ENCODE measurements at regions not wholly inside any gene's neighbourhood (a gene's known extent, or its start where the extent isn't known, plus 50 kb on each side); places are given as distances from the start of the nearest gene placed in this dataset.
"Not testable (repeated sequence)": the region's sequence is repeated elsewhere in the genome, so short reads cannot be mapped to it uniquely, and the experiment has no call there.

GRCh38 chr7:128561116-128561722 lies 84.7 kb downstream of the METTL2B start:
- intact Hi-C loops (cut with micrococcal nuclease), result not testable (repeated sequence)

GRCh38 chr7:128562795-128563194 lies 86.2 kb downstream of the METTL2B start:
- intact Hi-C loops (cut with micrococcal nuclease), result not testable (repeated sequence)

- intact Hi-C loops (cut with micrococcal nuclease), result not testable (repeated sequence)
Observed at GRCh38 chr7:128564123-128564700, 87.7 kb downstream of the METTL2B start.

- intact Hi-C loops (cut with micrococcal nuclease), result not testable (repeated sequence)
Observed at GRCh38 chr7:128564932-128565864, 88.7 kb downstream of the METTL2B start.

- intact Hi-C loops (cut with micrococcal nuclease), result not testable (repeated sequence)
Observed at GRCh38 chr7:128575277-128575676, 96.8 kb upstream of the GARIN1A start.

GRCh38 chr7:128576953-128577352 lies 95.1 kb upstream of the GARIN1A start:
- intact Hi-C loops (cut with micrococcal nuclease), result not testable (repeated sequence)

GRCh38 chr7:128579843-128580242 lies 92.2 kb upstream of the GARIN1A start:
- intact Hi-C loops (cut with micrococcal nuclease), result not testable (repeated sequence)

GRCh38 chr7:128581100-128581499 lies 91.0 kb upstream of the GARIN1A start:
- intact Hi-C loops (cut with micrococcal nuclease), result not testable (repeated sequence)

GRCh38 chr7:128581825-128582561 lies 90.1 kb upstream of the GARIN1A start:
- intact Hi-C loops (cut with micrococcal nuclease), result not testable (repeated sequence)

- intact Hi-C loops (cut with micrococcal nuclease), result not testable (repeated sequence)
Observed at GRCh38 chr7:128586715-128587114, 85.4 kb upstream of the GARIN1A start.

- intact Hi-C loops (cut with micrococcal nuclease), result no loop called here
Observed at GRCh38 chr7:128591705-128592104, 80.4 kb upstream of the GARIN1A start.

- intact Hi-C loops (cut with micrococcal nuclease), result not testable (repeated sequence)
Observed at GRCh38 chr7:128592209-128592608, 79.9 kb upstream of the GARIN1A start.

GRCh38 chr7:128594061-128594460 lies 78.0 kb upstream of the GARIN1A start:
- intact Hi-C loops (cut with micrococcal nuclease), result not testable (repeated sequence)

- intact Hi-C loops (cut with micrococcal nuclease), result not testable (repeated sequence)
Observed at GRCh38 chr7:128596336-128597128, 75.6 kb upstream of the GARIN1A start.

GRCh38 chr7:128598946-128599345 lies 73.1 kb upstream of the GARIN1A start:
- intact Hi-C loops (cut with micrococcal nuclease), result not testable (repeated sequence)

GRCh38 chr7:128608678-128609421 lies 63.2 kb upstream of the GARIN1A start:
- intact Hi-C loops (cut with micrococcal nuclease), result loop anchor here (1.0 to 5.0 kb wide), 4 partner anchors 128 to 482 kb away; partner anchors contain the start of genes CALU and METTL2B

GRCh38 chr7:128613366-128613765 lies 58.7 kb upstream of the GARIN1A start:
- intact Hi-C loops (cut with micrococcal nuclease), result not testable (repeated sequence)

- intact Hi-C loops (cut with micrococcal nuclease), result not testable (repeated sequence)
Observed at GRCh38 chr7:128614812-128615211, 57.3 kb upstream of the GARIN1A start.

- intact Hi-C loops (cut with micrococcal nuclease), result not testable (repeated sequence)
Observed at GRCh38 chr7:128616799-128617198, 55.3 kb upstream of the GARIN1A start.
